Uterus (tissue), 2 donors: ENCODE measurements at regions not wholly inside any gene's neighbourhood (a gene's known extent, or its start where the extent isn't known, plus 50 kb on each side); places are given as distances from the start of the nearest gene placed in this dataset.

Experiments
- POLR2A ChIP-seq, 2 donors: fragments of 450-650 bp; IDR thresholded peaks; one replicate each; pipeline ENCODE4 v1.6.1; 2016; ENCODE audit warnings: antibody characterized with exemption in 2 of 2, mild to moderate bottlenecking in 1 of 2, moderate library complexity in 1 of 2
- TF ChIP-seq, protein P1 (sequence below), 4 experiments: fragments of 200-600 bp in 2 of 4; fragments of 450-650 bp in 2 of 4; sonication (generic) in 2 of 4; IDR thresholded peaks; one replicate each; pipeline ENCODE4 v1.5.1; 2016 to 2019; ENCODE audit warnings: antibody characterized with exemption in 4 of 4, mild to moderate bottlenecking in 2 of 4, moderate library complexity in 1 of 4

DNA sequence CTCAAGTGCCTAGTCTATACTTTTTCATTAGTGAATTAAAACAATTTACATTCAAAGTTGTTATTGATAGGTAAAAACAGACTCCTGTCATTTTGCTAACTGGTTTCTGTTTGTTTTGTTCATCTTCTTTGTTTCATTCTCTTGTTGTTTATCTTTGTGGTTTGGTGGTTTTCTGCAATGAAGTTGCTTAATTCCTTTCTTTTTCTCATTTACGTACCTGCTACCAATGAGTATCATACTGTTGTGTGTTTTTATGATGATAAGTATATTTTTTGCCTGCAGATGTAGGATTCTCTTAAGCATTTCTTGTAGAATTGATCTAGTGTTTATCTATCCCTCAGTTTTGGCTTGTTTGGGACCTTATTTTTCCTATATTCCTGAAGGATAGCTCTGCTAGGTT, 2230.0 kb downstream of the MAT2B start:
- no peak for TF ChIP-seq POLR2A (IDR thresholded peaks at IDR 0.05)
- TF ChIP-seq, protein P1, sequence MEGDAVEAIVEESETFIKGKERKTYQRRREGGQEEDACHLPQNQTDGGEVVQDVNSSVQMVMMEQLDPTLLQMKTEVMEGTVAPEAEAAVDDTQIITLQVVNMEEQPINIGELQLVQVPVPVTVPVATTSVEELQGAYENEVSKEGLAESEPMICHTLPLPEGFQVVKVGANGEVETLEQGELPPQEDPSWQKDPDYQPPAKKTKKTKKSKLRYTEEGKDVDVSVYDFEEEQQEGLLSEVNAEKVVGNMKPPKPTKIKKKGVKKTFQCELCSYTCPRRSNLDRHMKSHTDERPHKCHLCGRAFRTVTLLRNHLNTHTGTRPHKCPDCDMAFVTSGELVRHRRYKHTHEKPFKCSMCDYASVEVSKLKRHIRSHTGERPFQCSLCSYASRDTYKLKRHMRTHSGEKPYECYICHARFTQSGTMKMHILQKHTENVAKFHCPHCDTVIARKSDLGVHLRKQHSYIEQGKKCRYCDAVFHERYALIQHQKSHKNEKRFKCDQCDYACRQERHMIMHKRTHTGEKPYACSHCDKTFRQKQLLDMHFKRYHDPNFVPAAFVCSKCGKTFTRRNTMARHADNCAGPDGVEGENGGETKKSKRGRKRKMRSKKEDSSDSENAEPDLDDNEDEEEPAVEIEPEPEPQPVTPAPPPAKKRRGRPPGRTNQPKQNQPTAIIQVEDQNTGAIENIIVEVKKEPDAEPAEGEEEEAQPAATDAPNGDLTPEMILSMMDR (IDR thresholded peaks at IDR 0.05), result no peak
